Endothelial cell of umbilical vein (primary cell): ENCODE measurements at regions not wholly inside any gene's neighbourhood (a gene's known extent, or its start where the extent isn't known, plus 50 kb on each side); places are given as distances from the start of the nearest gene placed in this dataset.

Experiments used
- BruUV-seq: library from RNA; stranded (reverse); fragments of 400-500 nt; replicated peaks from 2 replicates; lab custom pipeline; 2021; lab: Mats Ljungman, UMichigan
- CTCF ChIA-PET: fragments of 300-600, 350-600 bp; sonication (Branson Sonifier 250); formaldehyde crosslinking; loops from one replicate; lab custom pipeline; 2021; ENCODE audit warnings: antibody characterized with exemption, inconsistent platforms; lab: Charles Lee
- POLR2A ChIA-PET: fragments of 300-600, 350-600 bp; sonication (Branson Sonifier 250); formaldehyde crosslinking; loops from one replicate; lab custom pipeline; 2021; ENCODE audit warnings: antibody characterized with exemption, inconsistent platforms; lab: Charles Lee
- DNase-seq: peaks from one replicate; pipeline ENCODE4 v3.0.0-alpha.2; 2011; ENCODE audit warnings: low read depth, low spot score
- FAIRE-seq: peaks from 2 replicates; lab custom pipeline; 2011; peaks lifted over from hg19 to GRCh38; lab: Jason Lieb, UNC
- H2AFZ ChIP-seq: 2 replicates; pipeline ENCODE4 v1.6.0; 2012; ENCODE audit warnings: low read depth, low read length, control low read depth, inconsistent platforms
- H3K27ac ChIP-seq: 2 replicates; pipeline ENCODE4 v1.5.1; 2011; ENCODE audit warnings: low read depth, mild to moderate bottlenecking, control low read depth, low read length, moderate library complexity; ENCODE audit not compliant: insufficient read depth
- H3K27me3 ChIP-seq, 2 experiments: 2 replicates each; pipeline versions ENCODE4 v1.6.0 to v1.6.1; 2011; ENCODE audit warnings: low read length in 2 of 2, mixed read lengths in 1 of 2; ENCODE audit not compliant: control insufficient read depth in 2 of 2, insufficient read depth in 2 of 2
- H3K36me3 ChIP-seq, 2 experiments: 2 replicates in 1 of 2; 3 replicates in 1 of 2; pipeline ENCODE4 v1.5.1; 2011; ENCODE audit warnings: low read length in 2 of 2, mild to moderate bottlenecking in 1 of 2, moderate library complexity in 1 of 2; ENCODE audit not compliant: control insufficient read depth in 2 of 2, insufficient read depth in 2 of 2; ENCODE audit errors: extremely low read depth in 1 of 2
- H3K4me1 ChIP-seq: 3 replicates; pipeline ENCODE4 v1.5.1; 2011; ENCODE audit warnings: mild to moderate bottlenecking, low read length; ENCODE audit not compliant: control insufficient read depth, insufficient read depth; ENCODE audit errors: extremely low read depth
- H3K4me2 ChIP-seq: 2 replicates; pipeline ENCODE4 v1.6.1; 2011; ENCODE audit warnings: low read length, control low read depth, mixed read lengths; ENCODE audit not compliant: insufficient read depth
- H3K4me3 ChIP-seq, 3 experiments: fragments of 200-600 bp in 1 of 3; sonication (generic), shearing (Covaris generic) in 1 of 3; replicated peaks in 1 of 3; 2 replicates each; pipeline ENCODE4 v1.5.1; 2011 to 2016; ENCODE audit warnings: control low read depth in 3 of 3, low read length in 3 of 3, mild to moderate bottlenecking in 2 of 3, inconsistent platforms in 1 of 3, low read depth in 1 of 3, moderate library complexity in 1 of 3; ENCODE audit not compliant: insufficient read depth in 1 of 3
- H3K79me2 ChIP-seq: 2 replicates; pipeline ENCODE4 v1.6.0; 2012; ENCODE audit warnings: low read length, inconsistent platforms; ENCODE audit not compliant: control insufficient read depth, insufficient read depth
- H3K9ac ChIP-seq: replicated peaks from 2 replicates; pipeline ENCODE3; 2011; ENCODE audit warnings: low read length, control low read depth; ENCODE audit not compliant: insufficient read depth; ENCODE audit errors: extremely low read depth
- H3K9me1 ChIP-seq: replicated peaks from 3 replicates; pipeline ENCODE4 v1.6.0; 2011; ENCODE audit warnings: mild to moderate bottlenecking, low read length; ENCODE audit not compliant: control insufficient read depth, insufficient read depth; ENCODE audit errors: extremely low read depth
- H3K9me3 ChIP-seq: replicated peaks from 2 replicates; pipeline ENCODE4 v1.5.1; 2012; ENCODE audit warnings: low read length, inconsistent platforms; ENCODE audit not compliant: control insufficient read depth, insufficient read depth
- H4K20me1 ChIP-seq: replicated peaks from 2 replicates; pipeline ENCODE3; 2011; ENCODE audit warnings: mild to moderate bottlenecking, low read length; ENCODE audit not compliant: control insufficient read depth, insufficient read depth; ENCODE audit errors: extremely low read depth
- EZH2 ChIP-seq: IDR thresholded peaks from 2 replicates; pipeline ENCODE4 v1.6.1; 2012; ENCODE audit warnings: borderline replicate concordance, low read depth, mild to moderate bottlenecking, moderate library complexity, low read length, inconsistent platforms; ENCODE audit not compliant: severe bottlenecking
- FOS ChIP-seq: IDR thresholded peaks from 2 replicates; pipeline ENCODE4 v1.6.1; 2011; ENCODE audit warnings: mild to moderate bottlenecking, low read length, moderate library complexity, borderline replicate concordance; ENCODE audit not compliant: insufficient read depth
- GATA2 ChIP-seq: IDR thresholded peaks from 2 replicates; pipeline ENCODE4 v1.7.0; 2011; ENCODE audit warnings: low read depth, mild to moderate bottlenecking, moderate library complexity, mixed read lengths, low read length; ENCODE audit not compliant: insufficient read length, insufficient read depth
- JUN ChIP-seq: IDR thresholded peaks from 2 replicates; pipeline ENCODE4 v1.6.1; 2011; ENCODE audit warnings: borderline replicate concordance, low read depth; ENCODE audit not compliant: insufficient read length, insufficient read depth
- MYC ChIP-seq: IDR thresholded peaks from one replicate; pipeline ENCODE4 v1.6.1; 2011; ENCODE audit warnings: mild to moderate bottlenecking, low read depth, low read length
- POLR2A ChIP-seq: IDR thresholded peaks from 2 replicates; pipeline ENCODE4 v1.6.1; 2012; ENCODE audit warnings: low read depth, mild to moderate bottlenecking, control low read depth, low read length
- POLR2AphosphoS5 ChIP-seq: IDR thresholded peaks from 2 replicates; pipeline ENCODE4 v1.6.1; 2012; ENCODE audit warnings: low read depth, mild to moderate bottlenecking, control low read depth, low read length, moderate library complexity; ENCODE audit not compliant: insufficient read depth
- dilution Hi-C: fragments of 300-500 bp; cut with MboI; formaldehyde crosslinking; loops from one replicate; pipeline ENCODE4 v1.15.0; 2019; ENCODE audit warnings: low sequenced_read_pairs; ENCODE audit not compliant: extremely low pct_ligation_motif_present
- intact Hi-C: fragments of 100-400 bp; cut with micrococcal nuclease; formaldehyde crosslinking; loops from one replicate; pipeline ENCODE4 v1.10.0; 2022
- TF ChIP-seq, protein P1 (sequence below), 2 donors: IDR thresholded peaks; 1 replicate in 1 of 2; 2 replicates in 1 of 2; pipeline ENCODE4 v1.5.1; 2011; ENCODE audit warnings: low read length in 2 of 2, mild to moderate bottlenecking in 2 of 2, moderate library complexity in 2 of 2, control low read depth in 1 of 2, inconsistent platforms in 1 of 2, low read depth in 1 of 2; ENCODE audit not compliant: insufficient read depth in 1 of 2; ENCODE audit errors: extremely low read depth in 1 of 2
- TF ChIP-seq, protein P2 (sequence below): IDR thresholded peaks from 2 replicates; pipeline ENCODE4 v1.6.1; 2011; ENCODE audit not compliant: insufficient read depth, insufficient read length

DNA sequence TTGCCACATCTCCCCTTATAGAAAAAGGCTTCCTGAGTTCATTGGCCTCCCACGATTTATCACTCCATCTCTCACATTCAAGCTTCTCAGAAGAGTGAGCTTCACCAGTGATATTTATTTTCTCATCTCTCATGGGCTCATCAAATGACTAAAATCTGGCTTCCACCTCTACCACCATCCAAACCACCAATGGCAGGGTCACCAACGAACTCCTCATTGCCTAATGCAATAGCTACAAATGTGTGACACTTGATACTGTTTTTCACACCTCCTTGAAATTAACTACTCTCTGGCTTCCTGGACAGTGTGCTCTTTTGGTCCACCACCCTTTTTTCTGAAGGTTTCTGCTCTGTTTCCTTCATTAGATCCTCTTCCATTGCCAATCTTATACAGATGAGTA lies 129.0 kb downstream of the SH2D1A start:
- H3K4me2 ChIP-seq: no peak overlapping the region
- H3K27ac ChIP-seq: no peak overlapping the region
- no peaks in the 10 kb centered on the region for H3K27me3 ChIP-seq
- POLR2A ChIA-PET: no interaction called here
- no peak for FAIRE-seq
- H4K20me1 ChIP-seq: no peaks in the 10 kb centered on the region
- intact Hi-C loops: no loop called here
- H3K9me1 ChIP-seq: no peaks in the 10 kb centered on the region
- H3K9me3 ChIP-seq: no peaks in the 10 kb centered on the region
- H3K79me2 ChIP-seq: no peaks in the 10 kb centered on the region
- H3K4me1 ChIP-seq: no peaks in the 10 kb centered on the region
- no TSS peak for BruUV-seq
- DNase-seq: no peak
- H3K9ac ChIP-seq: no peak overlapping the region
- dilution Hi-C loops: no loop called here
- no peak overlapping the region for H3K4me3 ChIP-seq
- TF ChIP-seq EZH2 (no peak), POLR2A (no peak), MYC (no peak), GATA2 (no peak), FOS (no peak), JUN (no peak), POLR2AphosphoS5 (no peak)
- TF ChIP-seq, protein P1, sequence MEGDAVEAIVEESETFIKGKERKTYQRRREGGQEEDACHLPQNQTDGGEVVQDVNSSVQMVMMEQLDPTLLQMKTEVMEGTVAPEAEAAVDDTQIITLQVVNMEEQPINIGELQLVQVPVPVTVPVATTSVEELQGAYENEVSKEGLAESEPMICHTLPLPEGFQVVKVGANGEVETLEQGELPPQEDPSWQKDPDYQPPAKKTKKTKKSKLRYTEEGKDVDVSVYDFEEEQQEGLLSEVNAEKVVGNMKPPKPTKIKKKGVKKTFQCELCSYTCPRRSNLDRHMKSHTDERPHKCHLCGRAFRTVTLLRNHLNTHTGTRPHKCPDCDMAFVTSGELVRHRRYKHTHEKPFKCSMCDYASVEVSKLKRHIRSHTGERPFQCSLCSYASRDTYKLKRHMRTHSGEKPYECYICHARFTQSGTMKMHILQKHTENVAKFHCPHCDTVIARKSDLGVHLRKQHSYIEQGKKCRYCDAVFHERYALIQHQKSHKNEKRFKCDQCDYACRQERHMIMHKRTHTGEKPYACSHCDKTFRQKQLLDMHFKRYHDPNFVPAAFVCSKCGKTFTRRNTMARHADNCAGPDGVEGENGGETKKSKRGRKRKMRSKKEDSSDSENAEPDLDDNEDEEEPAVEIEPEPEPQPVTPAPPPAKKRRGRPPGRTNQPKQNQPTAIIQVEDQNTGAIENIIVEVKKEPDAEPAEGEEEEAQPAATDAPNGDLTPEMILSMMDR (IDR thresholded peaks at IDR 0.05; ENCODE audit: extremely low read depth in 1 of 2, insufficient read depth in 1 of 2, low read depth in 1 of 2, low read length in 2 of 2): no peak
- TF ChIP-seq, protein P2, sequence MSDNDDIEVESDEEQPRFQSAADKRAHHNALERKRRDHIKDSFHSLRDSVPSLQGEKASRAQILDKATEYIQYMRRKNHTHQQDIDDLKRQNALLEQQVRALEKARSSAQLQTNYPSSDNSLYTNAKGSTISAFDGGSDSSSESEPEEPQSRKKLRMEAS: no peak
- no peaks in the 10 kb centered on the region for H3K36me3 ChIP-seq
- CTCF ChIA-PET: no interaction called here
- H2AFZ ChIP-seq: no peak overlapping the region
